Left cardiac atrium (tissue), 4 donors: ENCODE measurements at regions not wholly inside any gene's neighbourhood (a gene's known extent, or its start where the extent isn't known, plus 50 kb on each side); places are given as distances from the start of the nearest gene placed in this dataset.

ENCODE experiments used
- ATAC-seq, 2 donors: fragments of 200-7000 bp; cut with Tn5 transposase; one replicate each; pipeline ENCODE4 v1.9.1; 2020; ENCODE audit warnings: mild to moderate bottlenecking in 2 of 2, moderate library complexity in 2 of 2
- DNase-seq: peaks from one replicate; pipeline ENCODE4 v3.0.0-alpha.2; 2020
- intact Hi-C, 2 donors: fragments of 100-400 bp; cut with DNase I; formaldehyde crosslinking; loops; one replicate each; pipeline versions ENCODE4 v1.14.1 to v1.15.1; 2022 to 2023
- donor health status: DM: no; HTN: yes; CAD: no.
- donor health status: DM: no; HTN: yes; CAD: no; lungs with severe emphysema.
- donor health status: DM: yes; HTN: yes; CAD: no.
- donor health status: Dilated cardiomyopathy.

DNA sequence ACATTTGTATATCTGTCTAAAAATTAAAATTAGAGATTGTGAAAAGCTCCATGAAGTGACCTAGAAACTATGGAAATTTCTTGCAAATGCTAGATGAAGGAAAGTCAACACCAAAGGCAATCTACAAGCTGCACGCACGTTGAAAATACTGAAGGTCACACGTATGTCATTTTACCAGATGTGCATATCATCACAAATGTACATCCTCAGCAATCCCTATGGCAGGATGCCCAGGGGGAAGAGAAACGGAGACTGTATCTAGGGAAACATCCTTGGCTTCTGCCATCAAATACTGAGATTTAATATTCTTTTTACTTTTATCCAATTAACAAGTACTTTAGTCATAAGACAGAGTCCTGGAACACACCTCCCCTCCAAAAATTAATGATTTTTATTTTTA is 672.0 kb downstream of the RNF144B start:
- intact Hi-C loops: no loop called here
- DNase-seq: no peak
- no peak for ATAC-seq

DNA sequence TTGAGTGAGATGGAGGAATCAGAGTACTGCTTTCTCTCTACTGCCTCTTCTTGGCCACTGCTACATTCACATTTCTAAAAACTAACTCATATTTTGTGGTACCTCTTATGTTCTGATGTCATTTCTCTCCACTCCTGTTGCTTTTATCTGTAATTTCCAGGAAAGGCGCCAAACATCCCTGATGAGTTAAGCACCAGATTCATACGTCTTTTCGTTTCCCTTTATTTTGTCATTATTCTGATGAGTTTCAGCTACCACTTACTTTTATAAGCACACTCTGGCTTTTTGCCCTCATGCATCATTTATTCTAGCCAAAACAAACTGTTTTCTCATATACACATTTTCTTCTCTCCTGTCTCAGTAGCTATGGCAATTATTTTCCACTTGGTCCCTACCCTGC is 680.0 kb downstream of the RNF144B start:
- ATAC-seq: no peak
- intact Hi-C loops: no loop called here
- no peak for DNase-seq

DNA sequence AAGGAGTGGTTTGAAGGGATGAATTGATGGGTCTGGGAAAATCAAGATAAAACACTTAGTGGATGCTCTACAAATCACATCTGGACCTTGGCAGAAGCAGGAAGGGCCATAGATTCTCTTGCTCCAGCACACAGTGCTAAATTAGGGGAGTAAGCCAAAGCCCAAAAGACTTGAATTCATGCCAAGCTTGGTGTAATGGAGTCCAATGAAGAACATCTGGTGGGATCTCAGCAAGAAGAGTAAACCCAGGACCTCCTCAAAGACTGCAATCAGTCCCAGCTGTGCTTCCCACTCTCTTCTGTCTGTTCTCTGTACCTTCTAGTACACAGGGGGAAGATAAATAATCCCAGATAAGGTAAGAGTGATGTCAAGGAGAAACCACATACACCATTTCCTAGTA is 683.4 kb downstream of the RNF144B start:
- DNase-seq: no peak
- peak in 1 of 2 donors; percentile 38 for ATAC-seq
- intact Hi-C loops: no loop called here

DNA sequence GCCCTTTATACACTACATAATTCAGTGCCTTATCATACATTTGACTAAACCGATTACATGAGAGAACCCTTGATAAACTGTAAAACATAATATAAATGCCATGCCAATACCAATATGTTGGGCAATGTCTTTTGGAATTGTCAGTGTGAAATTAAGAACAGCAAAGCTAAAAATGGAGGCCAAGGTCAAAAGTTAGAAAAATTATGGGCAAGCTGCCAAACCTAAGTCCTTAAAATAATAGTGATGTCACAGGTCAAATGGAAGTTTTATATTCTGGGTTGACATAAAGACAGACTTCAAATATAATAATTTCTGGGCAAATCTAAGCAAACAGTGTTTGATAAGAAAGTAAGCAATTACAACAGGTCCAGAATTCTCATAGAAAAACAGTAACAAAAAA is 696.7 kb downstream of the RNF144B start:
- intact Hi-C loops: no loop called here
- DNase-seq (no peak), ATAC-seq (no peak)

DNA sequence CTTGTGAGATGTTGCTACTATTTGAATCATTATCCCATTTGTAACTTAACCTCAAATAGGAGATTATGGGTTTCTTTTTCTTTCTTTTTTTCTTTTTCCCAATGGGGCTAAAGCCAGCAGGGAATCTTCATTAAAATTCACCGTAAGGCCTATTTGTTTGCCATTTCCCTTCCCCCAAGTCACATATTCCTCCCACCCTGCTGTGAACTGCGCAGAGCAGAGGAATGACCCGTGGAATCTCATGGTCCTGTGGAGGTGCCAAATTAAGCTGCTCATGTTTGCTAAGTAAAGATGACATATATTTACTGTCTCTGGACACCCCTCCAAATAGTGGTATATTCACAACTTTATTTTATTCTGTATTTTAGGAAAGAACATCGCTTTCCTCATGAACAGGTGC is 699.3 kb downstream of the RNF144B start:
- intact Hi-C loops: no loop called here
- DNase-seq: no peak
- no peak for ATAC-seq

DNA sequence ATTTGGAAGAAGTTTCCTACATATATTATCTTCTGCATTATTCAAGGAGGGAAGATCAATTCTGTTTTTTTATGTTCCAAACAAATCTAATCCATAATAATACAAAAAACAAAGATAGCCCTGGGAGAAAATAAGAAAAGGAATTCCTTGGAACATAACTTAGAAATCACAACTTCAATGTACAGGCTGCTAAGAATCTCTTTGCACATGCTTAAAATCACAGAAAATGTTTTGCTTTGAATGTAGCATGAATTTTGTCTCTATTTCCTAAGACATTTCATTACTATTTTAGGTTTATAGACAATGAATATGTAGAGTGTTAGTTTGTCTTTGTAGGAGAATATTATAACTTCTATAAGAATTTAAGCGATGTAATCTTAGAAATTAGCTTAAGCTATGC is 700.1 kb downstream of the RNF144B start:
- ATAC-seq: no peak
- DNase-seq: no peak
- intact Hi-C loops: no loop called here

DNA sequence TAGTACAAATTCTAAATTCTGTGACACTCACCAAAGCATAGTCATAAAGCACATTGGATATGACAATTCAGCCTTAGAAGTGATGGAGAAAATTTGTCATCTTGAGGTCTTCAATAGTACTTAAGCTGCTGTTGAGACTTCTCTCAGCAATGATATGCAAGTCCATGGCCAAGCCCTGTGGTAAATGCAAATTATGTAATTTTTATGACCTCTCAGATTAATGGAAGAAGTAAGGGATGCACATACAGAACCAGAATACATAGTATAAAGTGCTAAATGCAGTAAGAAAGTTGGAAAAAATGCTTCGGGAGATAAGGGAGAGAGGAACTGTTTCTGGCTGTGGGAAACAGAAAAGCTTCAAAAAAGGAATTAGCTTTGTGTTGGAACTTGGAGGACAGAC is 700.7 kb downstream of the RNF144B start:
- ATAC-seq (no peak), DNase-seq (no peak)
- intact Hi-C loops: no loop called here

DNA sequence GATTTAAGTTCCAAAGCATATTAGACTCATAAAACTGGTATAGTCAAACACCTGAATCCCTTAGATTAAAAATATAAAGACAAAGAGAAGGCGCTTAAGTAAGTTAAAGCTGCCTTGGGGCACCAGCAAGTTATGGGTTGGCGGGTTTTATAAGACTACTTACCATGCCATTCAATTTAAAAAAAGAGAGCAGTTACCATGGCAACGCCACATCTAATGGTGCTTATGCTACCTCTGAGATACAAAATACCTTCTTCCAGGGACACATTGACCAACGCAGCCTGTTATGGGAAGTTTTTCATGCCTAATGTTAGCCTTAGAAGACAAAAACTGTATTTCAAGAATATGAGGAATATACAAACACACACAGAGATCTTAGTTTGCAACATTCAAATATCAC is 713.6 kb downstream of the RNF144B start:
- intact Hi-C loops: no loop called here
- no peak for DNase-seq
- no peak for ATAC-seq

DNA sequence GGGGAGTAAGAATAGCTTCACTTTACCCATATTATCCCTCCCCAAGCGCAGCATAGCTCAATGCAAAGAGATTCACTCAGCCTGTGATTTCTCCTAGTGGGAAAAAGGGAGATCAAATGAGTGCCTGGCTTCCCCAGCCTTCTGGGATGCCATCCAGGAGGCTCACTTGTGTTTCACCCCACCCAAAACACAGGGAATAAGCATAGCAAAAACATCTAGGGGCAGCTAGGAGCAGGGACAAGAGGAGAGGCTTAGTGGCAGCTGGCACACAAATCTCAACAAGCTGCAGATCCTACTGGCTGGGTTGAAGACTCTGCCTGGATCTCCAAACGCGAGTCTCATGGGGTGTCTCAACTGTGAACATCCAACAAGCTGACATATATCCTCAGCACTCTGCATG is 715.8 kb downstream of the RNF144B start:
- ATAC-seq (no peak), DNase-seq (no peak)
- intact Hi-C loops: no loop called here

DNA sequence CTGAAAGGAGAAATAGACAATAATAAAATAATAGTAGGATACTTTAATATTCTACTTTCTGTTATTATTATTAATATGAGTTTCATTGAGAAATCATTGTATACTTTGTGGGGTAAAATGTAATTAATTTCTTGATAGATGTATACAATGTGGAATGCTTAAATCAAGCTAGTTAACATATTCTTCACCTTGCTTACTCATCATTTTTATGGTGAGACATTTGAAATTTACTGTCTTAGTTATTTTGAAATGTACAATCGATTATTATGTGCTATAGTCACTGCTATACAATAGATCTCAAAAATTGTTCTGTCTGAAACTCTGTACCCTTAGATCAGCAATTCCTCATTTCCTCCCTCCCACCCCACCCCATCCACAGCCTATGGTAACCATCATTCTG is 720.3 kb downstream of the RNF144B start:
- intact Hi-C loops: no loop called here
- DNase-seq (no peak), ATAC-seq (no peak)

DNA sequence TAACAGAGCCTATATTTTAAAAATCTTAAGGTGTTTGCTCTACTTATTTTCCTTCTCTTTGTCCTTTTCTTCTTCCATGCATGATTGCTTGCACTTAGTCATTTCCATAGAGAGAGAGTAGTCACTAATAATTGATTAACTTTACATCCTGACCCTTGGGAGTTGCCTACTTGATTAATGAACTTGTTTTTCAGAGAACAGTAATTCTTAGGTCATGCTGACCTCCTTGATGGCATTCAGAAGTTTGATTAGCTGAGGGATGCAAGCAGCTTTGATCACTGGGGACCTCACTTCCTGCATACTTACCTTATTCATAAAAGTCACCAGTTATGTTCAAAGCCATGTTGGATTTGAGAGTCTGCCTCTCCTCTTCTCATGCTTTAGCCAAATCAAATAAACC is 715.6 kb upstream of the ID4 start:
- ATAC-seq (no peak), DNase-seq (no peak)
- intact Hi-C loops: no loop called here

DNA sequence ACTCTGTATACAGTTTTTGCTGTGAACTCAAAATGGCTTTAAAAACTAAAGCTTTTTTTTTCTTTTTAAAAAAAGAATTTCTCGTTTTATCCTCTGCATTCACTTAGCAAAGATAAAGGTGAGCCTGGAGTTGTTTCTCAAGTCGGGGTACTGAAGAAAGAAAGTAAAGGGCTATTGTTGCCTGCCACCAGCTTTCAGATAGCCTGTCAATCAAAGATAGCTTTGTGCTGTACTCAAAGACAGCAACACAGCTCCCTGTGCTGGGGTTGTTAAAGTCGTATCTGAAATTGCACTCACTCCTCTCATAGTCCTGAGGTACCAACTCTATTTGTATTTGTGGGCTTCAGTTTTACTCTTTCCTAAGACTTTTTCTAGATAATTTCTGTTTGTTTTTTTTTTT is 710.1 kb upstream of the ID4 start:
- no peak for DNase-seq
- ATAC-seq: no peak
- intact Hi-C loops: no loop called here

DNA sequence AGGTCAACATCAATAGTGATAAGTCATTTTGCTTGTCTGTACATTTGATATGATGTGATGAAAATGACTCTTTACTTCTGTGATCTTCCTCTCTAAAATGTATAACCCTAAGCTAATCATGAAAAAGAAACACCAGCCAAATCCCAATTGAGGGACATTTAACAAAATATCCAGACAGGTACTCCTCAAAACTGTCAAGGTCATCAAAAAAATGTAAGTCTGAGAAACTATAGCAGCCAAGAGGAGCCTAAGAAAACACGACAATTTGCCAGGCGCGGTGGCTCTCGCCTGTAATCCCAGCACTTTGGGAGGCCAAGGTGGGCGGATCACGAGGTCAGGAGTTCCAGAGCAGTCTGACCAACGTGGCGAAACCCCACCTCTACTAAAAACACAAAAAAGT is 708.5 kb upstream of the ID4 start:
- intact Hi-C loops: no loop called here
- no peak for ATAC-seq
- DNase-seq: no peak

DNA sequence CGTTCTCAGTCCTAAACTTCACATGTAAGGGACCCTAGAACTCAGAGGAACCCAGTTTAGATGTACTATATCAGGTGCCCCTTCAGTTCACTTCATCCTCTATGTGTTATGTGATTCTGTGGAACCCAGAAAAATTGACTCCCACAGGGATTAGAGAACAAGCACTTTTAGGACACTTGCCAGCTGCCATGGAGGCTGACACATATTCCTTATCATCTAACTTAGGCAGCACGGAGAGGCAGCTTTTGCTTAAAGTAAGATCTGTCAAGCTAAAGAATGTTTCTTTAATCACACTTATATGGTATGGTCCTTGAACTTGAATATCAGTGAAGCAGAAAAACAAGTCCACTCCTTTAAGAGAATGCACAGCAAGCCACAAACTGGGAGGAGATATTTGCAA is 701.5 kb upstream of the ID4 start:
- intact Hi-C loops: no loop called here
- ATAC-seq (no peak), DNase-seq (no peak)

DNA sequence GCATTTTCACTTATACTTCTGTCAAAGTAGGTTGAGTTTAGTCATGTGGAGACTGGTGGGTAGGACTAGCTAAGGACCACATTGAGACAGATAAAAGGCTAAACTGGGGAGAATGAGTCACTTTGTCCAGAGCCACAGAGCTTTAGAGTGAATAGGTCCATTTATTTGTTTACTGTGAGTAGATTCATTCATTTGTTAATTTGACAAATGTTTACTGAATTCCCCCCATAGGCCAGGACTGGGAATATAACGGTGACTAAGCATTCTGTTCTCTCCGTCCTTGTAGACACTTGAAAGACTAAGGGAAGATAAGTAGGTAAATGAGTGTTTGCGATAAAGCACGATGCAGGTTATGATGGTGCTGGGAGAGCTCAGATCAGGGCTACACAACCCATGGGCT is 699.7 kb upstream of the ID4 start:
- intact Hi-C loops: no loop called here
- DNase-seq (no peak), ATAC-seq (peak in 1 of 2 donors; percentile 21)

DNA sequence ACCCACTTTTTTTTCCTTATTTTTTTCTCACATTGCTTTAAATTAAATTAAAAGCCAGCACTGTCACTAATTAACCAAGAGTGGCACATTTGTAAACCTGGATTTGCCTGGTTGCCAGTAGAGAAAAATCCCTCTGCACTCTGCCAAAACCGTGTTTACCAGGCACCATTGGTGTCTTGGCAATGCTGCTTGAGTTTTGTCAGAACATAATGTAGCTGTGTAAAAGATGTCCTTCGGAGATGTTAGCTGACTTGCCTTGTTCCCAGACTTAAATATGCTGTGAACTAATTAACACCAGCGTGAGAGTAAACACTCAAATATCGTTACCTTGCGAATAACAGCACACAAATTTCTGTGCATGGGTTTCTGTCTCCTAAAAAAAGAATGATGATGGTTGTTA is 694.9 kb upstream of the ID4 start:
- intact Hi-C loops: no loop called here
- DNase-seq (no peak), ATAC-seq (no peak)

DNA sequence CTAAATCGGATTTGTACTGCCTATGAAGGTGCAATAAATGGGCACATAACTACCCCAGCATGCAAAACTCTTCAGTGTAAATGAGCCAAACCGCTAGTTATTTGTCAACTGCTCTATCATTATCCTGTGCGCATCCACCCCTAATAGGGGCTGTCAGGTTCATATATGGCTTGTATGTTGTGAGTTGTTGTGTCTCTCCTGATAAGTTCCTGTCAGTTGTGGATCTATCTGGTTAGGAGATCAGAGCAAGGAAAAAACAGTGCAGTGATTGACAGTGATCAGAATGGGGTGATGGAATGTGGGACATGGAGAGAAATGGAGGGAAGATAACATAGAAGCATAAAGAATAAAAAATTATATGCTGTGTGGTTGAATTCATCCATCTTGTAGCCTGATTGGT is 686.9 kb upstream of the ID4 start:
- DNase-seq (no peak), ATAC-seq (no peak)
- intact Hi-C loops: no loop called here

DNA sequence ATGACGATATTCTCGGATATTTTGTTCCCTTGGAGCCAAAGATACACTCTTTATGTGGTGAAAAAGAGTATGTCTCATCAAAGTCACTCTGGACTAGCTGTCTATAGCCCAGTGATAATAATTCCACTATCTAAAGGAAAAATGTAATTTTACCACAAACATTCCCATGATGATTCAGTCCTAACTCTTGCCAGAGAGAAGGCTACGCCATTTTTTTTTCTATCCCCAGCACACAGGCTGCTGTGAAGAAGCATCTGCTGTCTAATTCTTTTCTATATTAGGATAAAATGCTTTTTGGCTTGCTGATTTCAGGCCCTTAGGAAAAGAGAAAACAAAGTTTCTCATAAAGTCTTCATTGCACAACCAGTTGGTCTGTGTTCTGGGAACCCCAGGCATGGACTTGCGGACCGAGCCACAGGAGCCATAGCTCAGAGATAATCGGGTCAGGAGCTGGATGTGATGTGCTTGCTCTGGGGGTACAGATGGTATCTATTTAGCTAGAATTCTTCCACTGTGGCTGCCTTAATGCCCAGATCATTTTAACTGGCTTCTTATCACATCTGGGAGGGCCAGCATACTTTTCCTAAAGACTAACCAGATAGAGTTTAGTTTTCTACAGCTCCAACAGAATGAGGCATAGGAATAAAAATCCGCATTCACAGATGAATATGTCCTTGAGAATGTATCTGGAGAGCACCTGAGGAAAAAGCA is 683.7 kb upstream of the ID4 start:
- DNase-seq (no peak), ATAC-seq (peak; percentile 75 to 90)
- intact Hi-C loops: no loop called here

DNA sequence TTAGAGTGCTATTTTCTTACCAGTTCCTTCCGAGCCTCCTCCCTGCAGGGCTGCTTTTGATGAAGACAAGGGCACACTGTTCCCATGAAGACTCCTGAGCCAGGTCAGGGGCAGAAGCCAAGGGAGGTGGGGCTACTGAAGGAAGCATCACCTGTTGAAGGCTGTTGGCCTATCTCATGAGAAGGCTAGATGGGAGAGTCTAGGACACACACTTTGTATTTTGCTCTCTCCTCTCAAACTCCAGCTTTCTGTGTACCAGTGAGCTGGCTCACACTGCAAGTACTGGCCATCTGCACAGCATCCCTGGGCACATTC is 683.2 kb upstream of the ID4 start:
- DNase-seq (no peak), ATAC-seq (peak in 1 of 2 donors; percentile 20)
- intact Hi-C loops: no loop called here

DNA sequence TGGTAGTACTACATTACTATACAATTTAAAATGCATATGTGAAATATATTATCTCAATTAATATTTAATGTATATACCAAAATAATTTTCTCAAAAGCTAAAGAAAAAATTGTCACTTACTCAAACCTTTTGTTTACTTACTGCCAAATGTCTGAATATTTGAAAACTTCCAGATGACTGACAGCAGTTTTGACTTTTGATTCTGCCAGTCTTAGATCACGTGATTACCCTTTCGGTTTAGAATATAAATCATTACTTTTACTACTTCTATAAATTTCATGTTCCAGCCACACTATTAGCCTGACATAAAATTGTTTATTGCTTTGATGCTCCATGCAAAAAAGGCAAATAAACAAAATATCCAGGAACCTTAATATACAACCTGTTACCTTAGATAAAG is 680.7 kb upstream of the ID4 start:
- intact Hi-C loops: no loop called here
- no peak for ATAC-seq
- DNase-seq: no peak

DNA sequence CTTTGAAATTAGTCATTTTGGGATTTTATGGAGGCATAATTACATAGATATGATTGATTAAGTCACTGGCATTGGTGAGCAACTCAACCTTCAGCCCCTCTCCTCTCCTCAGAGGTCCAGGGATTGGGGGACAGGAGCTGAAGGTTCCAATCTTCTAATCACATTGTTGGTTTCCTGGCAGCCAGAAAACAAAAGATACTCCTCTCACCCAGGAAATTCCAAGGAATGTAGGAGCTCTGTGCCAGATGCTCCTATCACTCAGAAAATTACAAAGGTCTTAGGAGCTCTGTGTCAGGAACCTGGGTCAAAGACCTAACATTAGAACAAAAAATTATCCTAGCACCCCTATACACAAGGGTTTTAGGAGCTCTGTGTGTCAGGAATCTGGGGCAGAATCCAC is 679.7 kb upstream of the ID4 start:
- intact Hi-C loops: no loop called here
- DNase-seq: no peak
- ATAC-seq: no peak

DNA sequence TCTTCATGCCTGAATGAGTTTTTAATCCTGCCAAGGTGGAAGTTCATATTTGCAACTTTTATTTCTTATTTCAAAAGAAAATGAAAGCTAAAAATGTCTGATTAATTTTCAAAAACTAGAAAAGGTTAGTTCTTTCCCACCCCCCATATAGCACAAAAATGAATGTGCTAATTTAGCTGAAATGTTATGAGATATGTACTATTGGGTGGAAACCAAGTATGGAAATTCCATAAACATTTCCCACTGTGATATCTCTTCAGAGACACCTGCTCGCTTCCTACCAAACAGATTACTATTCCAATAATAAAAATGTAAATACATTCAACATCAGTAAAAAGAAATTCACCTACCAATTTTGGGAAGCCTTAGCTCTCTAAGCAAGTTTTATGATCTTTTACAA is 678.6 kb upstream of the ID4 start:
- DNase-seq: no peak
- intact Hi-C loops: no loop called here
- no peak for ATAC-seq
